HCT116 (cell line): ENCODE measurements at regions not wholly inside any gene's neighbourhood (a gene's known extent, or its start where the extent isn't known, plus 50 kb on each side); places are given as distances from the start of the nearest gene placed in this dataset.
A peak's percentile ranks its signal among the peaks of the same experiment; 100 is the strongest.

ENCODE experiments used
- ATAC-seq: fragments of 200-7000 bp; cut with Tn5 transposase; 2 replicates; pipeline ENCODE4 v1.9.1; 2020; ENCODE audit warnings: mild to moderate bottlenecking, moderate library complexity
- BruUV-seq: library from RNA; stranded (reverse); fragments of 400-500 nt; replicated peaks from 2 replicates; lab custom pipeline; 2021; lab: Mats Ljungman, UMichigan
- CTCF ChIA-PET: fragments of 300-600 bp; sonication (Branson Sonifier 250); formaldehyde crosslinking; loops from one replicate; lab custom pipeline; 2021; ENCODE audit warnings: antibody characterized with exemption; lab: Charles Lee
- POLR2A ChIA-PET: fragments of 300-600, 350-600 bp; sonication (Branson Sonifier 250); formaldehyde crosslinking; loops from one replicate; lab custom pipeline; 2021; ENCODE audit warnings: antibody characterized with exemption; lab: Charles Lee
- RAD21 ChIA-PET, 2 experiments: fragments of 300-600 bp; sonication (Branson Sonifier 250); formaldehyde crosslinking; loops; one replicate each; lab custom pipeline; 2023; ENCODE audit warnings: low total read pairs in 2 of 2; ENCODE audit not compliant: uncharacterized antibody in 2 of 2, unreplicated experiment in 2 of 2, low non-redundant PET in 1 of 2; lab: Charles Lee
- DNase-seq: peaks from one replicate; pipeline ENCODE4 v3.0.0-alpha.2; 2010; ENCODE audit warnings: low read depth, low spot score
- H2AFZ ChIP-seq: fragments of 200-600 bp; shearing (Covaris generic), sonication (generic); 2 replicates; pipeline ENCODE4 v1.6.1; 2017; ENCODE audit warnings: low read depth, mixed run types, mixed read lengths, antibody characterized with exemption, low read length; ENCODE audit not compliant: poor library complexity, severe bottlenecking
- H3K27ac ChIP-seq: 2 replicates; pipeline ENCODE4 v1.5.1; 2012; ENCODE audit warnings: low read depth, low read length
- H3K27me3 ChIP-seq: fragments of 200-600 bp; sonication (generic); 2 replicates; pipeline ENCODE4 v1.6.1; 2016; ENCODE audit warnings: mixed run types, low read length, mixed read lengths; ENCODE audit not compliant: insufficient read depth
- H3K36me3 ChIP-seq, 2 experiments: fragments of 200-500 bp in 1 of 2; fragments of 200-600 bp in 1 of 2; sonication (Bioruptor generic) in 1 of 2; sonication (generic) in 1 of 2; 2 replicates each; pipeline versions ENCODE4 v1.5.1 to v1.6.1; 2014 to 2016; ENCODE audit warnings: low read length in 2 of 2, inconsistent platforms in 1 of 2, mixed read lengths in 1 of 2, mixed run types in 1 of 2; ENCODE audit not compliant: insufficient read depth in 2 of 2, control insufficient read depth in 1 of 2
- H3K4me1 ChIP-seq, 2 experiments: fragments of 200-600 bp in 1 of 2; sonication (generic) in 1 of 2; 2 replicates each; pipeline versions ENCODE4 v1.5.1 to v1.6.1; 2012 to 2017; ENCODE audit warnings: low read length in 2 of 2, inconsistent platforms in 1 of 2, mild to moderate bottlenecking in 1 of 2, mixed read lengths in 1 of 2, mixed run types in 1 of 2, moderate library complexity in 1 of 2; ENCODE audit not compliant: insufficient read depth in 2 of 2, control insufficient read depth in 1 of 2
- H3K4me2 ChIP-seq: fragments of 200-600 bp; sonication (generic); 2 replicates; pipeline ENCODE4 v1.6.1; 2017; ENCODE audit warnings: mixed run types, low read length, mixed read lengths
- H3K4me3 ChIP-seq, 2 experiments: fragments of 200-600 bp in 1 of 2; sonication (generic) in 1 of 2; replicated peaks in 1 of 2; 2 replicates each; pipeline ENCODE4 v1.5.1; 2011 to 2016; ENCODE audit warnings: low read length in 2 of 2, control low read depth in 1 of 2, low read depth in 1 of 2, mild to moderate bottlenecking in 1 of 2, mixed read lengths in 1 of 2, mixed run types in 1 of 2
- H3K79me2 ChIP-seq: fragments of 200-600 bp; sonication (generic); 2 replicates; pipeline ENCODE4 v1.6.1; 2017; ENCODE audit warnings: mild to moderate bottlenecking, mixed run types, low read length, moderate library complexity, mixed read lengths; ENCODE audit not compliant: insufficient read depth
- H3K9ac ChIP-seq: fragments of 200-600 bp; sonication (generic); 2 replicates; pipeline ENCODE4 v1.6.1; 2016; ENCODE audit warnings: low read length, mixed read lengths
- H3K9me2 ChIP-seq: fragments of 200-600 bp; sonication (generic), shearing (Covaris generic); 2 replicates; pipeline ENCODE4 v1.6.1; 2017; ENCODE audit warnings: mixed run types, mild to moderate bottlenecking, moderate library complexity; ENCODE audit not compliant: insufficient read depth
- H3K9me3 ChIP-seq, 2 experiments: fragments of 200-500 bp in 1 of 2; fragments of 200-600 bp in 1 of 2; sonication (Bioruptor generic) in 1 of 2; sonication (generic) in 1 of 2; 2 replicates each; pipeline ENCODE4 v1.6.1; 2014 to 2017; ENCODE audit warnings: low read length in 2 of 2, mixed read lengths in 2 of 2, inconsistent platforms in 1 of 2, low read depth in 1 of 2, mild to moderate bottlenecking in 1 of 2, mixed run types in 1 of 2, moderate library complexity in 1 of 2; ENCODE audit not compliant: control insufficient read depth in 1 of 2, insufficient read depth in 1 of 2
- H4K20me1 ChIP-seq: fragments of 200-600 bp; sonication (generic), shearing (Covaris generic); 2 replicates; pipeline ENCODE4 v1.6.1; 2017; ENCODE audit warnings: mixed run types, mild to moderate bottlenecking, moderate library complexity; ENCODE audit not compliant: insufficient read depth
- EZH2 ChIP-seq: fragments of 200-600 bp; sonication (generic); IDR thresholded peaks from 2 replicates; pipeline ENCODE4 v1.6.1; 2017; ENCODE audit warnings: antibody characterized with exemption, mixed run types
- JUND ChIP-seq: IDR thresholded peaks from 2 replicates; pipeline ENCODE4 v1.6.1; 2012
- POLR2AphosphoS5 ChIP-seq: IDR thresholded peaks from 2 replicates; pipeline ENCODE4 v1.6.1; 2011; ENCODE audit warnings: mild to moderate bottlenecking, low read depth, low read length, moderate library complexity
- RAD21 ChIP-seq: IDR thresholded peaks from 2 replicates; pipeline ENCODE4 v1.6.1; 2012; ENCODE audit warnings: low read depth, mild to moderate bottlenecking
- SRF ChIP-seq: IDR thresholded peaks from 2 replicates; pipeline ENCODE4 v1.6.1; 2012; ENCODE audit warnings: low read depth
- TCF7L2 ChIP-seq: IDR thresholded peaks from 2 replicates; pipeline ENCODE4 v1.7.0; 2011; ENCODE audit warnings: borderline replicate concordance, inconsistent platforms; ENCODE audit not compliant: insufficient read depth, insufficient read length; ENCODE audit errors: extremely low read depth
- YY1 ChIP-seq: IDR thresholded peaks from 2 replicates; pipeline ENCODE4 v1.6.1; 2011; ENCODE audit warnings: low read length, low read depth, moderate library complexity, mild to moderate bottlenecking; ENCODE audit not compliant: insufficient replicate concordance; ENCODE audit errors: extremely low read depth
- intact Hi-C: fragments of 100-400 bp; cut with micrococcal nuclease; formaldehyde crosslinking; loops from 2 replicates; pipeline ENCODE4 v1.10.0; 2022
- TF ChIP-seq, protein P1 (sequence below), 3 experiments: fragments of 200-600 bp in 1 of 3; sonication (generic) in 1 of 3; IDR thresholded peaks in 2 of 3; conservative IDR thresholded peaks in 1 of 3; 2 replicates each; pipeline ENCODE4 v1.5.1; 2012 to 2017; ENCODE audit warnings: low read depth in 2 of 3, low read length in 2 of 3, antibody characterized with exemption in 1 of 3, borderline replicate concordance in 1 of 3, control low read depth in 1 of 3, mild to moderate bottlenecking in 1 of 3, mixed read lengths in 1 of 3, mixed run types in 1 of 3, moderate library complexity in 1 of 3; ENCODE audit not compliant: insufficient read depth in 1 of 3

DNA sequence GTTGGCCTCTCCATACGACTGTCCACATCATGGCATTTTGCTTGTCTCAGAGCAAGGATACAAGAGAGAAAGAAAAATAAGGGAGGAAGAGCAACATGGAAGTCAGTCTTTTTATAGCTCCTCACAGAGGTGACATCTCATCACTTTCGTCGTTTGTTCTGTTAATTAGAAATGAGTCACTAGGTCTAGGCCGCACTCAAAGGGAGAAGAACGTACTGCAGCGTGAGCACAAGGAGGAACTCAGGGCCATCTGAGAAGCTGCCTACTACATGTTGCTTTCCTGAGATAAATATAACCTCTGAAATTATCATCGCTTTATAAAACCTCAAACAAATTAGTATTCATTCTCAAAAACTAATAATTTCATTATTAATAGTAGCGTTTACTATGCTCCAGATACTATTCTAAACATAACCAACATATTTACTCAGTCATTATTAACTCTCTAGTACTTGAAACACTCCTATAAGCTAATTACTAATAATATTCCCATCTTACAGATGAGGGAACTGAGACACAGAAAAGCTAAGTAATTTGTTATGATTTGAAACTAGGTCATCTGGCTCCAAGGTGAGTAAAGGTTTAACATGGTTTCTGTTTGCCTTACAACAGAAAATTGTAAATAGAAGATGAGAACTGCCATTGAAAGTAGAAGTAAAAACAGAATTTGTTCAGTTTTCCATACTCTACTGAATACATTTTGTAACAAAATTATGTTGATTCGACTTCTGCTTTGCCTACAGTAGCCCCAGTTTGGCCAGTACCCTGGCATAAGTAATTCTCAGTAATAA lies 213.2 kb upstream of the UGT8 start:
- POLR2A ChIA-PET = interaction anchor here (0.7 kb wide), 1 partner anchor 8 kb away, joined by 3 read pairs; no protein-coding TSS in a partner anchor
- no peaks in the 10 kb centered on the region for H3K9me3 ChIP-seq
- peaks cover 0 to 13% of the 10 kb centered on the region in 2 experiments; a peak in 2 of 4 replicates for H3K4me1 ChIP-seq
- intact Hi-C loops = loop anchor here (2.0 to 10.0 kb wide), 5 partner anchors 433 to 1621 kb away; no protein-coding TSS in a partner anchor
- DNase-seq = no peak
- no peaks in the 10 kb centered on the region for H3K36me3 ChIP-seq
- H3K27ac ChIP-seq = no peak overlapping the region
- ATAC-seq = no peak
- CTCF ChIA-PET = interaction anchor here (0.6 to 2.8 kb wide), 11 partner anchors 266 to 1433 kb away, joined by 3 to 12 read pairs (median 4); no protein-coding TSS in a partner anchor
- H2AFZ ChIP-seq = no peak overlapping the region
- H3K27me3 ChIP-seq = no peaks in the 10 kb centered on the region
- RAD21 ChIA-PET = interaction anchor here in 1 of 2 experiments (1.5 kb wide), 1 partner anchor 434 kb away, joined by 4 read pairs; no protein-coding TSS in a partner anchor
- TF ChIP-seq JUND (no peak), RAD21 (no peak), TCF7L2 (no peak), YY1 (no peak)
- no peak overlapping the region for H3K9ac ChIP-seq
- no peaks in the 10 kb centered on the region for H4K20me1 ChIP-seq
- no peaks in the 10 kb centered on the region for H3K79me2 ChIP-seq
- H3K4me2 ChIP-seq = no peak overlapping the region
- no peaks in the 10 kb centered on the region for H3K9me2 ChIP-seq
- no peak overlapping the region for H3K4me3 ChIP-seq
- no TSS peak for BruUV-seq

DNA sequence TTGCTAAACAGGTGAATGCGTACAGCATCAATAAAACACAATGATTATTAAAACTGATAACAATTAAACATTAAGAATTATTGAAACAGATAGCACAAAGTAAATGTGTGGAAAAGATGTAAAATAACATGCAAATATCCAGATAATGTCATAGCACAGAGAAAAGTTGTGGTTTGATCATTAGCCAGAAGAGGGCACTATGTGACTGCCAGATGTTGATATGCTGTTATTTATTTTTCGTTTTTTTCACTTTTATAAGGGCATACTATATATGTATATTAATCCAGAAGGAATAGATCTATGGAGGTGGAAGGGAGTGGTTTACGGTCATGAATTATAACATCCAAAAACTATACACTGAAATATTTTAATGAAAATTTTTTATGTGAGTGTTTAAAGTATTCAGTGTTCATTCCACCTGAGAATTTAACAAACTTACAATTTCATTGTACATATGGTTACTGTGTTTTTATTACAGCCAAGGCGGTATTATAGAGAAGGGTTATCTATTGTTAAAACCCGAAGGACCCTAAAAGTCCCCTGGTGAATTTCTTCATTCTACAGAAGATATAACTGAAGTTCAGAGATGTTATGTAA lies 211.9 kb upstream of the UGT8 start:
- no TSS peak for BruUV-seq
- peak; percentile 38 for DNase-seq
- H3K4me2 ChIP-seq = no peak overlapping the region
- no peak overlapping the region for H3K9ac ChIP-seq
- no peak for TF ChIP-seq POLR2AphosphoS5
- no peak for TF ChIP-seq EZH2
- peak; percentile 91 for TF ChIP-seq RAD21
- no peak for TF ChIP-seq SRF
- TF ChIP-seq, protein P1, sequence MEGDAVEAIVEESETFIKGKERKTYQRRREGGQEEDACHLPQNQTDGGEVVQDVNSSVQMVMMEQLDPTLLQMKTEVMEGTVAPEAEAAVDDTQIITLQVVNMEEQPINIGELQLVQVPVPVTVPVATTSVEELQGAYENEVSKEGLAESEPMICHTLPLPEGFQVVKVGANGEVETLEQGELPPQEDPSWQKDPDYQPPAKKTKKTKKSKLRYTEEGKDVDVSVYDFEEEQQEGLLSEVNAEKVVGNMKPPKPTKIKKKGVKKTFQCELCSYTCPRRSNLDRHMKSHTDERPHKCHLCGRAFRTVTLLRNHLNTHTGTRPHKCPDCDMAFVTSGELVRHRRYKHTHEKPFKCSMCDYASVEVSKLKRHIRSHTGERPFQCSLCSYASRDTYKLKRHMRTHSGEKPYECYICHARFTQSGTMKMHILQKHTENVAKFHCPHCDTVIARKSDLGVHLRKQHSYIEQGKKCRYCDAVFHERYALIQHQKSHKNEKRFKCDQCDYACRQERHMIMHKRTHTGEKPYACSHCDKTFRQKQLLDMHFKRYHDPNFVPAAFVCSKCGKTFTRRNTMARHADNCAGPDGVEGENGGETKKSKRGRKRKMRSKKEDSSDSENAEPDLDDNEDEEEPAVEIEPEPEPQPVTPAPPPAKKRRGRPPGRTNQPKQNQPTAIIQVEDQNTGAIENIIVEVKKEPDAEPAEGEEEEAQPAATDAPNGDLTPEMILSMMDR (IDR thresholded peaks at IDR 0.05 in 2 of 3, conservative IDR thresholded peaks at IDR 0.05 in 1 of 3; ENCODE audit: borderline replicate concordance in 1 of 3, insufficient read depth in 1 of 3, low read depth in 2 of 3, low read length in 2 of 3) = peak; percentile 44 to 82 (median 76)
- TF ChIP-seq TCF7L2 = no peak
- peaks cover 0 to 13% of the 10 kb centered on the region in 2 experiments; a peak in 2 of 4 replicates for H3K4me1 ChIP-seq
- no peaks in the 10 kb centered on the region for H3K79me2 ChIP-seq
- H3K36me3 ChIP-seq = no peaks in the 10 kb centered on the region
- H3K27me3 ChIP-seq = no peaks in the 10 kb centered on the region
- H2AFZ ChIP-seq = no peak overlapping the region
- H3K9me3 ChIP-seq = no peaks in the 10 kb centered on the region
- H4K20me1 ChIP-seq = no peaks in the 10 kb centered on the region
- POLR2A ChIA-PET = no interaction called here
- RAD21 ChIA-PET = no interaction called here
- H3K27ac ChIP-seq = no peak overlapping the region
- intact Hi-C loops = loop anchor here (1.0 to 10.0 kb wide), 5 partner anchors 273 to 1622 kb away; no protein-coding TSS in a partner anchor
- ATAC-seq = peak; percentile 53
- CTCF ChIA-PET = no interaction called here
- no peaks in the 10 kb centered on the region for H3K9me2 ChIP-seq
- H3K4me3 ChIP-seq = no peak overlapping the region
